GM18951 (cell line): ENCODE measurements at regions not wholly inside any gene's neighbourhood (a gene's known extent, or its start where the extent isn't known, plus 50 kb on each side); places are given as distances from the start of the nearest gene placed in this dataset.

Source experiments
- POLR2A ChIP-seq: IDR thresholded peaks from 4 replicates; pipeline ENCODE4 v1.6.1; 2011; ENCODE audit warnings: mild to moderate bottlenecking; ENCODE audit not compliant: insufficient read length, insufficient read depth; ENCODE audit errors: extremely low read depth
- in situ Hi-C: fragments of 300-500 bp; cut with MboI; formaldehyde crosslinking; loops from one replicate; pipeline ENCODE4 v1.12.0; 2022; ENCODE audit warnings: low sequenced_read_pairs, mixed read lengths, inconsistent platforms; ENCODE audit not compliant: unreplicated experiment

GRCh38 chr12:124517260-124518050 is 50.0 kb downstream of the NCOR2 start:
- no peak for TF ChIP-seq POLR2A
- in situ Hi-C loops, result no loop called here

DNA sequence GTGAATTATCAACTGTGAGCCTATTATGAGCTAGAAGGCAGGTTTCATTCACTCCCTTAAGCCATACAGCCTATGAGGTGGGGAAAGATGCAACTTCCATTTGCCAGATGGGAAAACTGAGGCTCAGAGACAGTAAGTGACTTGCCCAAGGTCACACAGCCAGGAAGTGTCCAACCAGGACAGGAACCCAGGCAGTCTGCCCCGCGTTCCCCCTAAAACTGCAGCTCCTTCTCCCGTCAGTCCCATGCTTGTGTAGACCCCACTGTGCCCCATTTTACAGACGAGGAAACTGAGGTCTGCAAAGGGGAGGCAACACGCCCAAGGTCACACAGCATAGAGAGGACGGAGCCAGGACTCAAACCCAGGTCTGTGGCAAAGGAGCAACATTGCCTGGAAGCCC is 50.6 kb downstream of the NCOR2 start:
- TF ChIP-seq POLR2A, result no peak
- in situ Hi-C loops, result no loop called here

DNA sequence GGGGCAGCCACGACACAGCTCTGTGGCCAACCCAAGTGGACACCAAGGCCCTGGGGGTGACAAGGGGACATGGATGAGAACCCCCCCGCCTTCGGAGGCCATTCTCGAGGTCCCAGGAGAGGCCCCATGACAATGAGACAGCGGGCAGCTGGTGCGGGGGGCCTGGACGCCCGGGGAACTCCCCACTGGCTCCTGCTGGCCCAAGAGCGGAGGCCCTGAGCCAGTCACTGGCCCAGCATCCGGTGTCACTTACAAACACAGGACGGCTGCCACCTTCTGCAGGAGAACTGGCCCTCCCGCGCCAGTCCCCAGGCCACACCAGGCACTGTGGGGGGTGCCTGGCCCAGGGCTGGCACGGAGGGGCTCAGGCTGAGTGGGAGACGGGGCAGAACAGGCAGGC is 51.4 kb downstream of the NCOR2 start:
- no peak for TF ChIP-seq POLR2A
- in situ Hi-C loops, result no loop called here

DNA sequence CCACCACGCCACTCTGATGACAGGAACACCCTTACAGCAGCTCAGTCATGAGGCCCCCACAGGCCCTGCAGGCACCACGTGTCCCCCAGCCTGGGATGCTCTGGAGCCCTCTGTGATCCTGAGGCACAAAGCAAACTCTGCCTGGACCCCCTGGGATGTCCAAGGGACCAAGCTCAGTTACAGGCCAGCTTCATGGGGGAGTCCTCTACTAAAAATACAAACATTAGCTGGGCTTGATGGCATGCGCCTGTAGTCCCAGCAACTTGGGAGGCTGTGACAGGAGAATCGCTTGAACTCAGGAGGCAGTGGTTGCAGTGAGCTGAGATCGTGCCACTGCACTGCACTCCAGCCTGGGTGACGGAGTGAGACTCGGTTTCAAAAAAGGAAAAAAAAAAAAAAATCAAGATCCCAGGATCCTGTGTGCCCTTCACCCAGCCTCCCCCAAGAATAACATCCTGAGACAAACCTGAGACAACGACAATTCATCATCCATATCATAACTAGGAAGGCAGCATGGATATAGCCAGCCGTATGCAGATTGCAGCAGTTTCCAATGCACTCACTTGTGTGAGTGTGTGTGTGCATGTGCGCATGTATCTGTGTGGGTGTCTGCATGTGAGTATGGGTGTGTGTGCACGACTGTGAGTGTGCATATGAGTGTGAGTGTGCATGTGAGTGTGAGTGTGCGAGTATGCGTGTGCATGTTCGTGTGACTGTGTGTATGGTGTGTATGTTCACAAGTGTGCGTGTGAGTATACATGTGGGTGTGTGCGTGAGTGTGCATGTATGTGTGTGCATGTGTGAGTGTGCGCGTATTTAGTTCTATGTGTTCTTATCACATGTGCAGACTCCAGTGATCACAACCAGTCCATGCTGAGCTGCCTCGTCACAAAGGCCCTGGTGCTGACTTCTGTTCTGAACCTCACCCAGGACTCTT is 52.1 kb downstream of the NCOR2 start:
- in situ Hi-C loops, result no loop called here

GRCh38 chr12:124514145-124514995 is 53.0 kb downstream of the NCOR2 start:
- in situ Hi-C loops, result no loop called here

More for the DNA sequence above, 52.1 kb downstream of the NCOR2 start:
- TF ChIP-seq POLR2A, result no peak

DNA sequence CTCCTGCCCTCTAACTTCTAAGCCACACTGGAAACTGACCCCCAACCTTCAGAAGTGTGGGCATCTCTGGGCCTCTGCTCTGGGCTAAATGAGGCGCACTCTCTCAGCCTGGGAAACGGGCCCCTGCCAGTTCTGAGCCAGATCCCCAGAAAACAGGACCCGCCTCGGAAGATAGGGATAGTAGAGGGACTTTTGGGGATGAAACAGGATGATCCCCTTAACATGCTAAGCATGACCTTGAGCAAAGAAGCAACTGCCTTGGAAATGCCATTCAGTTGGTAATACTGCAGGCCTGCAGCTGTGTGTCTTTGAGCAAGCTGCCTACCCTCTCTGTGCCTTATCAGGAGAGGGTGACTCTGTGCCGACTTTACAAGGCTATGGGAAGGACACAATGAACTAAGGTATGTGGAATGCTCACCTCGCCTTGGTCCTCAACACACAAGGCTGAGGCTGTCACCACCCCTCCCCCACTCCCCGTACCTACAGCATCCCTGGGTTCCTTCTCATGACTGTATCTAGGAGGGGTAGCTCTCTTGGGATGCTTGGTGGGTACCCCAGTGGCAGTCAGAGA is 54.0 kb downstream of the NCOR2 start:
- in situ Hi-C loops, result no loop called here
- TF ChIP-seq POLR2A, result no peak

More at GRCh38 chr12:124514145-124514995, 53.0 kb downstream of the NCOR2 start:
- TF ChIP-seq POLR2A, result no peak

GRCh38 chr12:124512667-124513296 is 54.6 kb downstream of the NCOR2 start:
- no peak for TF ChIP-seq POLR2A
- in situ Hi-C loops, result no loop called here

GRCh38 chr12:124511259-124511985 is 56.0 kb downstream of the NCOR2 start:
- in situ Hi-C loops, result no loop called here
- no peak for TF ChIP-seq POLR2A

- no peak for TF ChIP-seq POLR2A
- in situ Hi-C loops, result no loop called here
Observed at GRCh38 chr12:124510301-124510970, 57.0 kb downstream of the NCOR2 start.

GRCh38 chr12:124509676-124510300 is 57.6 kb downstream of the NCOR2 start:
- TF ChIP-seq POLR2A, result no peak

GRCh38 chr12:124509300-124509675 is 58.1 kb downstream of the NCOR2 start:
- in situ Hi-C loops, result no loop called here
- no peak for TF ChIP-seq POLR2A

More at GRCh38 chr12:124509676-124510300, 57.6 kb downstream of the NCOR2 start:
- in situ Hi-C loops, result no loop called here
